ENCODE measurements at regions not wholly inside any gene's neighbourhood (a gene's known extent, or its start where the extent isn't known, plus 50 kb on each side); places are given as distances from the start of the nearest gene placed in this dataset.

GRCh38 chr12:125755512-125755911, 690.3 kb downstream of the AACS start:
- TF ChIP-seq CTCF (IDR thresholded peaks at IDR 0.05; ENCODE audit: extremely low read depth in 1 of 2, insufficient read depth in 1 of 2, low read depth in 1 of 2, low read length in 2 of 2) (no peak), POLR2A (IDR thresholded peaks at IDR 0.05; ENCODE audit: low read depth, low read length) (no peak), EZH2 (IDR thresholded peaks at IDR 0.05; ENCODE audit: borderline replicate concordance, low read depth, low read length, severe bottlenecking) (no peak), GATA2 (IDR thresholded peaks at IDR 0.05; ENCODE audit: insufficient read depth, insufficient read length, low read depth, low read length) (no peak)

All from endothelial cell of umbilical vein (primary cell).